ENCODE measurements at regions not wholly inside any gene's neighbourhood (a gene's known extent, or its start where the extent isn't known, plus 50 kb on each side); places are given as distances from the start of the nearest gene placed in this dataset.

GRCh38 chr3:31452495-31453106 lies 80.1 kb upstream of the STT3B start:
- no peak for DNase-seq (ENCODE audit: low read depth in 2 of 2)

- no peak for DNase-seq (ENCODE audit: low read depth in 2 of 2)
These were observed 79.3 kb upstream of the STT3B start for GRCh38 chr3:31453430-31453829.

GRCh38 chr3:31455524-31455923 lies 77.2 kb upstream of the STT3B start:
- no peak for DNase-seq (ENCODE audit: low read depth in 2 of 2)

- DNase-seq (ENCODE audit: low read depth in 2 of 2), result no peak
These were observed 76.4 kb upstream of the STT3B start for GRCh38 chr3:31456373-31456772.

GRCh38 chr3:31461426-31461825 lies 71.3 kb upstream of the STT3B start:
- DNase-seq (ENCODE audit: low read depth in 2 of 2), result no peak

- DNase-seq (ENCODE audit: low read depth in 2 of 2), result no peak
These were observed 70.6 kb upstream of the STT3B start for GRCh38 chr3:31462050-31462569.

GRCh38 chr3:31465999-31466398 lies 66.7 kb upstream of the STT3B start:
- DNase-seq (ENCODE audit: low read depth in 2 of 2), result no peak

GRCh38 chr3:31466866-31467265 lies 65.9 kb upstream of the STT3B start:
- DNase-seq (ENCODE audit: low read depth in 2 of 2), result no peak

GRCh38 chr3:31468433-31468832 lies 64.3 kb upstream of the STT3B start:
- no peak for DNase-seq (ENCODE audit: low read depth in 2 of 2)

GRCh38 chr3:31469385-31469784 lies 63.3 kb upstream of the STT3B start:
- DNase-seq (ENCODE audit: low read depth in 2 of 2), result no peak

GRCh38 chr3:31472479-31473390 lies 60.0 kb upstream of the STT3B start:
- DNase-seq (ENCODE audit: low read depth in 2 of 2), result peak in 1 of 2 experiments; percentile 29

- no peak for DNase-seq (ENCODE audit: low read depth in 2 of 2)
These were observed 56.5 kb upstream of the STT3B start for GRCh38 chr3:31476209-31476608.

GRCh38 chr3:31479431-31479830 lies 53.3 kb upstream of the STT3B start:
- DNase-seq (ENCODE audit: low read depth in 2 of 2), result no peak

GRCh38 chr3:31481697-31482096 lies 51.0 kb upstream of the STT3B start:
- no peak for DNase-seq (ENCODE audit: low read depth in 2 of 2)

GRCh38 chr3:31482493-31483200 lies 50.1 kb upstream of the STT3B start:
- no peak for DNase-seq (ENCODE audit: low read depth in 2 of 2)
